ENCODE measurements at regions not wholly inside any gene's neighbourhood (a gene's known extent, or its start where the extent isn't known, plus 50 kb on each side); places are given as distances from the start of the nearest gene placed in this dataset.

GRCh38 chr22:47767403-47767802 is 1005.0 kb downstream of the TBC1D22A start:
- DNase-seq: no peak

- no peak for DNase-seq
Observed at GRCh38 chr22:47765757-47766156, 1003.3 kb downstream of the TBC1D22A start.

GRCh38 chr22:47762141-47762540 is 999.7 kb downstream of the TBC1D22A start:
- no peak for DNase-seq

GRCh38 chr22:47759909-47760308 is 997.5 kb downstream of the TBC1D22A start:
- DNase-seq: no peak

GRCh38 chr22:47757741-47758140 is 995.3 kb downstream of the TBC1D22A start:
- no peak for DNase-seq

GRCh38 chr22:47750086-47750485 is 987.6 kb downstream of the TBC1D22A start:
- DNase-seq: no peak

GRCh38 chr22:47748957-47749356 is 986.5 kb downstream of the TBC1D22A start:
- DNase-seq: no peak

GRCh38 chr22:47748271-47748670 is 985.8 kb downstream of the TBC1D22A start:
- DNase-seq: no peak

- DNase-seq: no peak
Observed at GRCh38 chr22:47740109-47740805, 977.8 kb downstream of the TBC1D22A start.

GRCh38 chr22:47739291-47740015 is 977.0 kb downstream of the TBC1D22A start:
- no peak for DNase-seq

GRCh38 chr22:47738472-47739013 is 976.1 kb downstream of the TBC1D22A start:
- DNase-seq: no peak

GRCh38 chr22:47736186-47737034 is 974.0 kb downstream of the TBC1D22A start:
- DNase-seq: no peak

- DNase-seq: no peak
Observed at GRCh38 chr22:47734511-47734910, 972.1 kb downstream of the TBC1D22A start.

GRCh38 chr22:47727641-47728040 is 965.2 kb downstream of the TBC1D22A start:
- DNase-seq: no peak

- DNase-seq: no peak
Observed at GRCh38 chr22:47724751-47725150, 962.3 kb downstream of the TBC1D22A start.

- no peak for DNase-seq
Observed at GRCh38 chr22:47724030-47724429, 961.6 kb downstream of the TBC1D22A start.

GRCh38 chr22:47718337-47718736 is 955.9 kb downstream of the TBC1D22A start:
- no peak for DNase-seq

GRCh38 chr22:47716890-47717615 is 954.6 kb downstream of the TBC1D22A start:
- DNase-seq: no peak

- DNase-seq: no peak
Observed at GRCh38 chr22:47715866-47716578, 953.6 kb downstream of the TBC1D22A start.

- no peak for DNase-seq
Observed at GRCh38 chr22:47713941-47714340, 951.5 kb downstream of the TBC1D22A start.

- no peak for DNase-seq
Observed at GRCh38 chr22:47710135-47710534, 947.7 kb downstream of the TBC1D22A start.

GRCh38 chr22:47705350-47705749 is 942.9 kb downstream of the TBC1D22A start:
- DNase-seq: no peak
